ENCODE measurements at regions not wholly inside any gene's neighbourhood (a gene's known extent, or its start where the extent isn't known, plus 50 kb on each side); places are given as distances from the start of the nearest gene placed in this dataset.
"Not testable (repeated sequence)": the region's sequence is repeated elsewhere in the genome, so short reads cannot be mapped to it uniquely, and the experiment has no call there.

DNA sequence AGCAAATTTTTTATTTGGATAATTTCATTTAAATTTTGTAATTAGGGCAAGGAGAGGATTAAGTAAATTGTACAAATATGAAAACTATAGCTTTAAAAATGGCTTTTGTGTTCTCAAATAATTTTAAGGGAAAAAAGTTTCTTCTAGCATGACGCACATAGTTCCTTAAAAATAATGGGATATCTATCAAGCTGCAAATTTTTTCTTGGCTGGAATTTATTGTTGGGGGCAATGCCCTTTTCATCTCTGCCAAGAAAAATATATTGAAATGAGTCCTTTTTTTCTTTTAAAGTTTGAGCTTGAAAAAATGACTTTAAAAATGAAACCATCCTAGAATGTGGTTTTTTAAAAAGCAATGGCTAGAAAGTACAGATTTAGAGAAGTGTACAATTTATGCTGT, 154.4 kb upstream of the UGT8 start:
- no peaks in the 10 kb centered on the region for H4K20me1 ChIP-seq (ENCODE audit: insufficient read depth)
- no peaks in the 10 kb centered on the region for H3K9me3 ChIP-seq (ENCODE audit: low read length)
- H3K27ac ChIP-seq (ENCODE audit: low read length), result no peak overlapping the region
- no peak overlapping the region for H3K4me2 ChIP-seq (ENCODE audit: low read length)
- H3K36me3 ChIP-seq (ENCODE audit: insufficient read depth, low read length), result no peaks in the 10 kb centered on the region
- H3K27me3 ChIP-seq (ENCODE audit: insufficient read depth, low read depth, low read length), result no peaks in the 10 kb centered on the region
- no peak overlapping the region for H3K4me3 ChIP-seq (ENCODE audit: low read length)
- no peaks in the 10 kb centered on the region for H3F3A ChIP-seq (ENCODE audit: insufficient read depth, low read length, poor library complexity, severe bottlenecking)
- H3K79me2 ChIP-seq (replicated peaks; ENCODE audit: insufficient read depth, low read length), result no peaks in the 10 kb centered on the region
- H3K9me2 ChIP-seq (ENCODE audit: insufficient read depth, low read length), result no peaks in the 10 kb centered on the region
- H3K9ac ChIP-seq (ENCODE audit: low read length), result no peak overlapping the region
- TF ChIP-seq, protein P1, sequence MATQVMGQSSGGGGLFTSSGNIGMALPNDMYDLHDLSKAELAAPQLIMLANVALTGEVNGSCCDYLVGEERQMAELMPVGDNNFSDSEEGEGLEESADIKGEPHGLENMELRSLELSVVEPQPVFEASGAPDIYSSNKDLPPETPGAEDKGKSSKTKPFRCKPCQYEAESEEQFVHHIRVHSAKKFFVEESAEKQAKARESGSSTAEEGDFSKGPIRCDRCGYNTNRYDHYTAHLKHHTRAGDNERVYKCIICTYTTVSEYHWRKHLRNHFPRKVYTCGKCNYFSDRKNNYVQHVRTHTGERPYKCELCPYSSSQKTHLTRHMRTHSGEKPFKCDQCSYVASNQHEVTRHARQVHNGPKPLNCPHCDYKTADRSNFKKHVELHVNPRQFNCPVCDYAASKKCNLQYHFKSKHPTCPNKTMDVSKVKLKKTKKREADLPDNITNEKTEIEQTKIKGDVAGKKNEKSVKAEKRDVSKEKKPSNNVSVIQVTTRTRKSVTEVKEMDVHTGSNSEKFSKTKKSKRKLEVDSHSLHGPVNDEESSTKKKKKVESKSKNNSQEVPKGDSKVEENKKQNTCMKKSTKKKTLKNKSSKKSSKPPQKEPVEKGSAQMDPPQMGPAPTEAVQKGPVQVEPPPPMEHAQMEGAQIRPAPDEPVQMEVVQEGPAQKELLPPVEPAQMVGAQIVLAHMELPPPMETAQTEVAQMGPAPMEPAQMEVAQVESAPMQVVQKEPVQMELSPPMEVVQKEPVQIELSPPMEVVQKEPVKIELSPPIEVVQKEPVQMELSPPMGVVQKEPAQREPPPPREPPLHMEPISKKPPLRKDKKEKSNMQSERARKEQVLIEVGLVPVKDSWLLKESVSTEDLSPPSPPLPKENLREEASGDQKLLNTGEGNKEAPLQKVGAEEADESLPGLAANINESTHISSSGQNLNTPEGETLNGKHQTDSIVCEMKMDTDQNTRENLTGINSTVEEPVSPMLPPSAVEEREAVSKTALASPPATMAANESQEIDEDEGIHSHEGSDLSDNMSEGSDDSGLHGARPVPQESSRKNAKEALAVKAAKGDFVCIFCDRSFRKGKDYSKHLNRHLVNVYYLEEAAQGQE (IDR thresholded peaks at IDR 0.05; ENCODE audit: borderline replicate concordance), result no peak
- TF ChIP-seq EZH2 (IDR thresholded peaks at IDR 0.05; ENCODE audit: borderline replicate concordance, insufficient read depth, low read length, poor library complexity, severe bottlenecking) (no peak), TAF1 (IDR thresholded peaks at IDR 0.05; ENCODE audit: low read depth) (no peak), RAD21 (conservative IDR thresholded peaks at IDR 0.05) (no peak), MXI1 (conservative IDR thresholded peaks at IDR 0.05; ENCODE audit: poor library complexity, severe bottlenecking) (no peak), EP300 (conservative IDR thresholded peaks at IDR 0.05; ENCODE audit: poor library complexity, severe bottlenecking) (no peak), POLR2AphosphoS5 (IDR thresholded peaks at IDR 0.05) (no peak), SMC3 (conservative IDR thresholded peaks at IDR 0.05; ENCODE audit: poor library complexity) (no peak)
- TF ChIP-seq, protein P2, sequence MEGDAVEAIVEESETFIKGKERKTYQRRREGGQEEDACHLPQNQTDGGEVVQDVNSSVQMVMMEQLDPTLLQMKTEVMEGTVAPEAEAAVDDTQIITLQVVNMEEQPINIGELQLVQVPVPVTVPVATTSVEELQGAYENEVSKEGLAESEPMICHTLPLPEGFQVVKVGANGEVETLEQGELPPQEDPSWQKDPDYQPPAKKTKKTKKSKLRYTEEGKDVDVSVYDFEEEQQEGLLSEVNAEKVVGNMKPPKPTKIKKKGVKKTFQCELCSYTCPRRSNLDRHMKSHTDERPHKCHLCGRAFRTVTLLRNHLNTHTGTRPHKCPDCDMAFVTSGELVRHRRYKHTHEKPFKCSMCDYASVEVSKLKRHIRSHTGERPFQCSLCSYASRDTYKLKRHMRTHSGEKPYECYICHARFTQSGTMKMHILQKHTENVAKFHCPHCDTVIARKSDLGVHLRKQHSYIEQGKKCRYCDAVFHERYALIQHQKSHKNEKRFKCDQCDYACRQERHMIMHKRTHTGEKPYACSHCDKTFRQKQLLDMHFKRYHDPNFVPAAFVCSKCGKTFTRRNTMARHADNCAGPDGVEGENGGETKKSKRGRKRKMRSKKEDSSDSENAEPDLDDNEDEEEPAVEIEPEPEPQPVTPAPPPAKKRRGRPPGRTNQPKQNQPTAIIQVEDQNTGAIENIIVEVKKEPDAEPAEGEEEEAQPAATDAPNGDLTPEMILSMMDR (IDR thresholded peaks at IDR 0.05; ENCODE audit: poor library complexity, severe bottlenecking), result no peak
- H2AFZ ChIP-seq (ENCODE audit: low read depth, low read length), result no peak overlapping the region

DNA sequence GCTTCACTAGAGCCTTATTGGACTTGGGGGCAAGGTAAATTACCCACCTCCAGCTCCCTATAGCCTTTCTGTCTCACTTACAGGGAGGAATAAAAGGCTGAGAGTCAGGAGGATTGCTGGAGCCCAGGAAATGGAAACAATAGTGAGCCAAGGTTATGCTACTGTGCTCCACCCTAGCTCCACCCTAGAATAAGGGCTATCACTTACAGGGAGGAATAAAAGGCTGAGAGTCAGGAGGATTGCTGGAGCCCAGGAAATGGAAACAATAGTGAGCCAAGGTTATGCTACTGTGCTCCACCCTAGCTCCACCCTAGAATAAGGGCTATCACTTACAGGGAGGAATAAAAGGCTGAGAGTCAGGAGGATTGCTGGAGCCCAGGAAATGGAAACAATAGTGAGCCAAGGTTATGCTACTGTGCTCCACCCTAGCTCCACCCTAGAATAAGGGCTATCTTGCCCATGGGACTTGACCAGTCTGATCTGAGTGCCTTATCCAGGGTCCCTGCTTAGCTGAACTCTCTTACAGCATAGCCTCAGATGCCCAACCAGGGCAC, 150.6 kb upstream of the UGT8 start:
- H3K27ac ChIP-seq (ENCODE audit: low read length); H3K27me3 ChIP-seq (ENCODE audit: insufficient read depth, low read depth, low read length); H3K9ac ChIP-seq (ENCODE audit: low read length); H3K79me2 ChIP-seq (replicated peaks; ENCODE audit: insufficient read depth, low read length); H3K4me3 ChIP-seq (ENCODE audit: low read length); H3K36me3 ChIP-seq (ENCODE audit: insufficient read depth, low read length); H3K9me3 ChIP-seq (ENCODE audit: low read length); H3F3A ChIP-seq (ENCODE audit: insufficient read depth, low read length, poor library complexity, severe bottlenecking); H3K9me2 ChIP-seq (ENCODE audit: insufficient read depth, low read length); H2AFZ ChIP-seq (ENCODE audit: low read depth, low read length); H3K4me2 ChIP-seq (ENCODE audit: low read length); H4K20me1 ChIP-seq (ENCODE audit: insufficient read depth): not testable (repeated sequence)

DNA sequence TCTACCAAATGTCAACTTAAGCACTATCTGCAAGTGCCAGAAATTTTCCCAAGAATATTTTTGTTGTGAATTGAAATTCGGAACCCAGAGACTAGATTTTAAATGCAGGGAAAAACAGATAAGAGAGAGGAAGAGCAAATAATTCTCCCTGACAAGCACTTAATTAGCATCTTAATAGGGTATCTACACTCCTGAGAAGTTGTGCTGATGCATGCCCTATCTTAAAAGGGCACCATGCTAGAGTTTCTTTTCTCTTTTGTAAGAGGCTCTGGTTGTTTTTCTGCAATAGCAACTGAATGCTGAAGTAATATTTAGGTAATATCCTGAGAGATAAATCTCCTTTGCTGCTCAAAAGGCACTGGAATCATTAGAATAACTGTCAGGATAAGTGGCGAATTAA, 139.9 kb upstream of the UGT8 start:
- Histone ChIP-seq H3K9me3 (ENCODE audit: low read length) (no peaks in the 10 kb centered on the region), H3K27ac (ENCODE audit: low read length) (no peak overlapping the region), H3K9ac (ENCODE audit: low read length) (no peak overlapping the region), H4K20me1 (ENCODE audit: insufficient read depth) (no peaks in the 10 kb centered on the region), H3K4me3 (ENCODE audit: low read length) (no peak overlapping the region), H3K9me2 (ENCODE audit: insufficient read depth, low read length) (no peaks in the 10 kb centered on the region), H3F3A (ENCODE audit: insufficient read depth, low read length, poor library complexity, severe bottlenecking) (no peaks in the 10 kb centered on the region), H3K27me3 (ENCODE audit: insufficient read depth, low read depth, low read length) (no peaks in the 10 kb centered on the region), H3K36me3 (ENCODE audit: insufficient read depth, low read length) (no peaks in the 10 kb centered on the region), H3K79me2 (replicated peaks; ENCODE audit: insufficient read depth, low read length) (no peaks in the 10 kb centered on the region), H2AFZ (ENCODE audit: low read depth, low read length) (no peak overlapping the region), H3K4me2 (ENCODE audit: low read length) (no peak overlapping the region)
- no peak for TF ChIP-seq SMC3 (conservative IDR thresholded peaks at IDR 0.05; ENCODE audit: poor library complexity)
